K562 (cell line): ENCODE measurements at regions not wholly inside any gene's neighbourhood (a gene's known extent, or its start where the extent isn't known, plus 50 kb on each side); places are given as distances from the start of the nearest gene placed in this dataset.

ENCODE experiments used
- ATAC-seq: fragments of 200-7000 bp; cut with Tn5 transposase; 3 replicates; pipeline ENCODE4 v1.9.1; 2020; ENCODE audit warnings: moderate library complexity
- BruUV-seq: library from RNA; stranded (reverse); fragments of 400-500 nt; replicated peaks from 2 replicates; lab custom pipeline; 2021; lab: Mats Ljungman, UMichigan
- CTCF ChIA-PET: fragments of 300-600 bp; formaldehyde crosslinking; extraction: SDS; loops from one replicate; lab custom pipeline; 2021; ENCODE audit warnings: low intra/inter-chr PET ratio; lab: Yijun Ruan, JAX
- POLR2A ChIA-PET: fragments of 300-600, 350-650 bp; sonication (Branson Sonifier 250); formaldehyde crosslinking; extraction: SDS; loops from one replicate; lab custom pipeline; 2021; ENCODE audit warnings: antibody characterized with exemption, inconsistent platforms; lab: Yijun Ruan, JAX
- DNase-seq, 4 experiments: peaks; one replicate each; pipeline versions ENCODE4 v3.0.0 to v3.0.0-alpha.2; 2011 to 2018; ENCODE audit warnings: low spot score in 3 of 4, mixed read lengths in 3 of 4; ENCODE audit errors: extremely low read depth in 1 of 4
- FAIRE-seq: peaks from 2 replicates; lab custom pipeline; 2011; peaks lifted over from hg19 to GRCh38; lab: Jason Lieb, UNC
- H2AFZ ChIP-seq: 2 replicates; pipeline ENCODE4 v1.6.0; 2011; ENCODE audit warnings: low read depth, low read length, control low read depth, inconsistent platforms
- H3K27ac ChIP-seq: fragments of 200-600 bp; 3 replicates; pipeline ENCODE4 v1.8.0; 2011; ENCODE audit warnings: low read depth, mild to moderate bottlenecking, control low read depth, inconsistent platforms, low read length, moderate library complexity, mixed read lengths; ENCODE audit errors: extremely low read depth
- H3K27me3 ChIP-seq, 2 experiments: fragments of 300-600 bp in 1 of 2; 2 replicates in 1 of 2; 3 replicates in 1 of 2; pipeline versions ENCODE4 v1.6.0 to v1.8.0; 2011; ENCODE audit warnings: inconsistent platforms in 2 of 2, low read length in 2 of 2, mild to moderate bottlenecking in 1 of 2, mixed read lengths in 1 of 2, moderate library complexity in 1 of 2; ENCODE audit not compliant: control insufficient read depth in 2 of 2, insufficient read depth in 2 of 2
- H3K36me3 ChIP-seq: fragments of 300-600 bp; 3 replicates; pipeline ENCODE4 v1.8.0; 2011; ENCODE audit warnings: mild to moderate bottlenecking, low read length, inconsistent platforms; ENCODE audit not compliant: control insufficient read depth, insufficient read depth
- H3K4me1 ChIP-seq, 2 experiments: fragments of 200-600 bp in 1 of 2; replicated peaks in 1 of 2; 2 replicates in 1 of 2; 3 replicates in 1 of 2; pipeline versions ENCODE4 v1.5.1 to v1.8.0; 2011; ENCODE audit warnings: inconsistent platforms in 2 of 2, low read length in 2 of 2, mild to moderate bottlenecking in 1 of 2, mixed read lengths in 1 of 2, moderate library complexity in 1 of 2; ENCODE audit not compliant: control insufficient read depth in 2 of 2, insufficient read depth in 2 of 2
- H3K4me2 ChIP-seq: 2 replicates; pipeline ENCODE4 v1.6.1; 2011; ENCODE audit warnings: low read length, control low read depth, inconsistent platforms, mixed read lengths; ENCODE audit not compliant: insufficient read depth
- H3K4me3 ChIP-seq: fragments of 200-600 bp; sonication (generic), shearing (Covaris generic); 2 replicates; pipeline ENCODE4 v1.5.1; 2016; ENCODE audit warnings: control low read depth, inconsistent platforms
- H3K79me2 ChIP-seq: fragments of 200-600 bp; 3 replicates; pipeline ENCODE4 v1.8.0; 2011; ENCODE audit warnings: low read length, inconsistent platforms; ENCODE audit not compliant: control insufficient read depth, insufficient read depth
- H3K9ac ChIP-seq, 2 experiments: 2 replicates each; pipeline versions ENCODE4 v1.6.0 to v1.6.1; 2011; ENCODE audit warnings: low read depth in 2 of 2, low read length in 2 of 2, control low read depth in 1 of 2, inconsistent platforms in 1 of 2, mild to moderate bottlenecking in 1 of 2, mixed read lengths in 1 of 2; ENCODE audit not compliant: insufficient read depth in 1 of 2
- H3K9me1 ChIP-seq: one replicate; pipeline ENCODE4 v1.6.0; 2011; ENCODE audit warnings: inconsistent platforms, mild to moderate bottlenecking, low read length, moderate library complexity; ENCODE audit not compliant: control insufficient read depth, insufficient read depth
- H3K9me3 ChIP-seq: replicated peaks from 2 replicates; pipeline ENCODE4 v1.5.1; 2011; ENCODE audit warnings: low read depth, low read length, inconsistent platforms; ENCODE audit not compliant: control insufficient read depth, insufficient read depth
- H4K20me1 ChIP-seq: replicated peaks from 2 replicates; pipeline ENCODE4 v1.6.1; 2011; ENCODE audit warnings: low read length, inconsistent platforms, mixed read lengths; ENCODE audit not compliant: control insufficient read depth, insufficient read depth
- ARNT ChIP-seq, 2 experiments: fragments of 450-650 bp; IDR thresholded peaks; 2 replicates each; pipeline ENCODE4 v1.6.1; 2016; ENCODE audit warnings: mild to moderate bottlenecking in 1 of 2
- CEBPG ChIP-seq, 3 experiments: fragments of 200-800 bp in 1 of 3; sonication (Bioruptor generic) in 1 of 3; sonication (generic) in 1 of 3; formaldehyde crosslinking in 1 of 3; IDR thresholded peaks in 2 of 3; conservative IDR thresholded peaks in 1 of 3; 2 replicates each; pipeline versions ENCODE4 v1.6.1 to v1.8.0; 2016 to 2022; ENCODE audit warnings: missing compliant biosample characterization in 2 of 3, missing genetic modification characterization in 2 of 3, mild to moderate bottlenecking in 1 of 3, missing genetic modification reagents in 1 of 3
- DIDO1 ChIP-seq: fragments of 450-650 bp; IDR thresholded peaks from 2 replicates; pipeline ENCODE4 v1.6.1; 2016; ENCODE audit warnings: low read depth, missing biosample characterization, missing genetic modification characterization
- ESRRA ChIP-seq: fragments of 450-650 bp; IDR thresholded peaks from 2 replicates; pipeline ENCODE4 v1.6.1; 2014; ENCODE audit warnings: low read depth, mild to moderate bottlenecking, moderate library complexity, borderline replicate concordance
- HOMEZ ChIP-seq: fragments of 250-450 bp; sonication (Bioruptor Pico); IDR thresholded peaks from 2 replicates; pipeline ENCODE4 v1.4.0; 2020; ENCODE audit warnings: mild to moderate bottlenecking, moderate library complexity
- NFRKB ChIP-seq: fragments of 450-650 bp; IDR thresholded peaks from 2 replicates; pipeline ENCODE4 v1.6.1; 2016; ENCODE audit warnings: low read depth
- TBL1XR1 ChIP-seq, 2 experiments: IDR thresholded peaks; 2 replicates each; pipeline ENCODE4 v1.6.1; 2012; ENCODE audit warnings: improper control_type of control experiment in 2 of 2, low read length in 2 of 2, mild to moderate bottlenecking in 1 of 2
- VEZF1 ChIP-seq: fragments of 200-800 bp; sonication (Bioruptor generic); IDR thresholded peaks from 2 replicates; pipeline ENCODE4 v1.6.1; 2017; ENCODE audit warnings: missing genetic modification characterization, missing compliant biosample characterization
- WHSC1 ChIP-seq: IDR thresholded peaks from one replicate; pipeline ENCODE4 v1.6.1; 2012; ENCODE audit warnings: low read length, control low read depth, inconsistent platforms
- YY1 ChIP-seq, 3 experiments: IDR thresholded peaks; 2 replicates each; pipeline ENCODE4 v1.6.1; 2011; ENCODE audit warnings: low read length in 2 of 3, mild to moderate bottlenecking in 2 of 3, moderate library complexity in 2 of 3, borderline replicate concordance in 1 of 3, control low read depth in 1 of 3, low read depth in 1 of 3; ENCODE audit not compliant: insufficient read depth in 3 of 3, insufficient replicate concordance in 2 of 3, control insufficient read depth in 1 of 3, insufficient read length in 1 of 3; ENCODE audit errors: extremely low read depth in 1 of 3
- ZBTB2 ChIP-seq: fragments of 450-650 bp; IDR thresholded peaks from 2 replicates; pipeline ENCODE4 v1.6.1; 2016; ENCODE audit warnings: antibody characterized with exemption
- WGBS: fragments of 100-300 bp; shearing (Covaris generic); methylation state at CpG from one replicate; pipeline ENCODE4 v1.1.6; 2016; ENCODE audit warnings: low coverage, mixed read lengths; ENCODE audit not compliant: insufficient coverage; ENCODE audit errors: missing lambda C conversion rate; 5-methylcytosine and 5-hydroxymethylcytosine counted together
- in situ Hi-C: fragments of 300-500 bp; cut with MboI; formaldehyde crosslinking; loops from 4 replicates; pipeline ENCODE4 v1.15.0; 2018; ENCODE audit warnings: inconsistent platforms, mixed read lengths
- intact Hi-C: fragments of 100-400 bp; cut with micrococcal nuclease; formaldehyde crosslinking; loops from 2 replicates; pipeline ENCODE4 v1.14.2; 2022
- TF ChIP-seq, protein P1 (sequence below): sonication (generic); formaldehyde crosslinking; IDR thresholded peaks from 2 replicates; pipeline ENCODE4 v1.9.0; 2022; ENCODE audit warnings: mild to moderate bottlenecking, missing genetic modification reagents

- in situ Hi-C loops, result no loop called here
- H3K9me3 ChIP-seq, result no peaks in the 10 kb centered on the region
Observed at GRCh38 chr4:133920236-133920635, 281.4 kb downstream of the PABPC4L start.

More at GRCh38 chr4:133920236-133920635, 281.4 kb downstream of the PABPC4L start:
- no peaks in the 10 kb centered on the region for H3K79me2 ChIP-seq
- POLR2A ChIA-PET, result no interaction called here
- no peak overlapping the region for H3K4me3 ChIP-seq
- no peak for TF ChIP-seq HOMEZ (CRISPR knock-in tag)
- no peak for TF ChIP-seq WHSC1
- TF ChIP-seq ESRRA, result no peak
- no peak for TF ChIP-seq ZBTB2
- TF ChIP-seq TBL1XR1 (IDR thresholded peaks at IDR 0.05; ENCODE audit: low read length in 2 of 2), result no peak
- no peak for TF ChIP-seq DIDO1 (tag)
- TF ChIP-seq YY1 (IDR thresholded peaks at IDR 0.05; ENCODE audit: borderline replicate concordance in 1 of 3, control insufficient read depth in 1 of 3, extremely low read depth in 1 of 3, insufficient read depth in 3 of 3, insufficient read length in 1 of 3, insufficient replicate concordance in 2 of 3, low read depth in 1 of 3, low read length in 2 of 3), result no peak
- no peak for TF ChIP-seq NFRKB
- TF ChIP-seq CEBPG (CRISPR knock-in tag; IDR thresholded peaks at IDR 0.05), result no peak
- TF ChIP-seq CEBPG (tag; conservative IDR thresholded peaks at IDR 0.05 in 1 of 2, IDR thresholded peaks at IDR 0.05 in 1 of 2), result no peak
- TF ChIP-seq, protein P1, sequence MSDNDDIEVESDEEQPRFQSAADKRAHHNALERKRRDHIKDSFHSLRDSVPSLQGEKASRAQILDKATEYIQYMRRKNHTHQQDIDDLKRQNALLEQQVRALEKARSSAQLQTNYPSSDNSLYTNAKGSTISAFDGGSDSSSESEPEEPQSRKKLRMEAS (CRISPR knock-in tag), result no peak
- TF ChIP-seq ARNT (IDR thresholded peaks at IDR 0.05), result no peak
- TF ChIP-seq VEZF1, result no peak
- TF ChIP-seq, all 486 proteins: peak for 0
- CTCF ChIA-PET, result no interaction called here
- no peak for ATAC-seq
- Histone ChIP-seq H2AFZ (no peak overlapping the region), H3K9ac (no peak overlapping the region), H3K36me3 (no peaks in the 10 kb centered on the region), H3K27me3 (no peaks in the 10 kb centered on the region), H3K4me1 (no peaks in the 10 kb centered on the region), H3K9me1 (no peaks in the 10 kb centered on the region), H3K27ac (no peak overlapping the region), H4K20me1 (no peaks in the 10 kb centered on the region), H3K4me2 (no peak overlapping the region)
- no peak for DNase-seq
- 0% methylated on average over 2 of the region's 2 CpGs for WGBS
- FAIRE-seq, result no peak
- no TSS peak for BruUV-seq
- intact Hi-C loops, result no loop called here
